ENCODE measurements at regions not wholly inside any gene's neighbourhood (a gene's known extent, or its start where the extent isn't known, plus 50 kb on each side); places are given as distances from the start of the nearest gene placed in this dataset.
"Not testable (repeated sequence)": the region's sequence is repeated elsewhere in the genome, so short reads cannot be mapped to it uniquely, and the experiment has no call there.

- Mint-ChIP-seq H3K4me3 (no peak overlapping the region), H3K36me3 (ENCODE audit: low read depth) (no peaks in the 10 kb centered on the region)
Observed at GRCh38 chr3:160099834-160100233, 111.2 kb downstream of the IL12A start.

GRCh38 chr3:160100610-160101009 lies 112.0 kb downstream of the IL12A start:
- intact Hi-C loops (cut with micrococcal nuclease) = no loop called here

More at GRCh38 chr3:160099834-160100233, 111.2 kb downstream of the IL12A start:
- no peak for DNase-seq
- POLR2A ChIA-PET = no interaction called here
- no peaks in the 10 kb centered on the region for H3K9me3 Mint-ChIP-seq
- no peak for TF ChIP-seq CTCF (IDR thresholded peaks at IDR 0.05)
- H3K27ac Mint-ChIP-seq = no peak overlapping the region
- H3K27me3 Mint-ChIP-seq = no peaks in the 10 kb centered on the region
- CTCF ChIA-PET = no interaction called here
- peaks cover 21% of the 10 kb centered on the region for H3K4me1 Mint-ChIP-seq
- ATAC-seq (ENCODE audit: low read depth) = no peak
- intact Hi-C loops (cut with micrococcal nuclease) = no loop called here

GRCh38 chr3:160102001-160102400 lies 113.4 kb downstream of the IL12A start:
- H3K4me3 Mint-ChIP-seq; POLR2A ChIA-PET; H3K36me3 Mint-ChIP-seq (ENCODE audit: low read depth); H3K27me3 Mint-ChIP-seq; CTCF ChIA-PET; H3K27ac Mint-ChIP-seq; ATAC-seq (ENCODE audit: low read depth); intact Hi-C loops (cut with micrococcal nuclease); DNase-seq; H3K9me3 Mint-ChIP-seq: not testable (repeated sequence)
- peaks cover 21% of the 10 kb centered on the region for H3K4me1 Mint-ChIP-seq

More at GRCh38 chr3:160100610-160101009, 112.0 kb downstream of the IL12A start:
- no peaks in the 10 kb centered on the region for H3K36me3 Mint-ChIP-seq (ENCODE audit: low read depth)
- ChIA-PET CTCF (no interaction called here), POLR2A (no interaction called here)
- peaks cover 21% of the 10 kb centered on the region for H3K4me1 Mint-ChIP-seq
- H3K4me3 Mint-ChIP-seq = no peak overlapping the region
- ATAC-seq (ENCODE audit: low read depth) = no peak
- no peak overlapping the region for H3K27ac Mint-ChIP-seq
- H3K27me3 Mint-ChIP-seq = no peaks in the 10 kb centered on the region
- no peaks in the 10 kb centered on the region for H3K9me3 Mint-ChIP-seq
- no peak for TF ChIP-seq CTCF (IDR thresholded peaks at IDR 0.05)
- no peak for DNase-seq

- no peak for TF ChIP-seq CTCF (IDR thresholded peaks at IDR 0.05)
- H3K9me3 Mint-ChIP-seq = no peaks in the 10 kb centered on the region
- no peaks in the 10 kb centered on the region for H3K36me3 Mint-ChIP-seq (ENCODE audit: low read depth)
- ATAC-seq (ENCODE audit: low read depth) (no peak), DNase-seq (no peak)
- no peaks in the 10 kb centered on the region for H3K27me3 Mint-ChIP-seq
- ChIA-PET CTCF (no interaction called here), POLR2A (no interaction called here)
- no peak overlapping the region for H3K27ac Mint-ChIP-seq
- H3K4me3 Mint-ChIP-seq = no peak overlapping the region
- H3K4me1 Mint-ChIP-seq = peaks cover 19% of the 10 kb centered on the region
- intact Hi-C loops (cut with micrococcal nuclease) = no loop called here
Observed at GRCh38 chr3:160103397-160103796, 114.8 kb downstream of the IL12A start.

- Mint-ChIP-seq H3K9me3 (no peaks in the 10 kb centered on the region), H3K36me3 (ENCODE audit: low read depth) (no peaks in the 10 kb centered on the region), H3K4me1 (peaks cover 2% of the 10 kb centered on the region), H3K4me3 (no peak overlapping the region), H3K27ac (no peak overlapping the region), H3K27me3 (no peaks in the 10 kb centered on the region)
- ChIA-PET CTCF (no interaction called here), POLR2A (no interaction called here)
- TF ChIP-seq CTCF (IDR thresholded peaks at IDR 0.05) = no peak
- DNase-seq (no peak), ATAC-seq (ENCODE audit: low read depth) (no peak)
- intact Hi-C loops (cut with micrococcal nuclease) = no loop called here
Observed at GRCh38 chr3:160105907-160106584, 117.4 kb downstream of the IL12A start.
